ENCODE measurements at regions not wholly inside any gene's neighbourhood (a gene's known extent, or its start where the extent isn't known, plus 50 kb on each side); places are given as distances from the start of the nearest gene placed in this dataset.

DNA sequence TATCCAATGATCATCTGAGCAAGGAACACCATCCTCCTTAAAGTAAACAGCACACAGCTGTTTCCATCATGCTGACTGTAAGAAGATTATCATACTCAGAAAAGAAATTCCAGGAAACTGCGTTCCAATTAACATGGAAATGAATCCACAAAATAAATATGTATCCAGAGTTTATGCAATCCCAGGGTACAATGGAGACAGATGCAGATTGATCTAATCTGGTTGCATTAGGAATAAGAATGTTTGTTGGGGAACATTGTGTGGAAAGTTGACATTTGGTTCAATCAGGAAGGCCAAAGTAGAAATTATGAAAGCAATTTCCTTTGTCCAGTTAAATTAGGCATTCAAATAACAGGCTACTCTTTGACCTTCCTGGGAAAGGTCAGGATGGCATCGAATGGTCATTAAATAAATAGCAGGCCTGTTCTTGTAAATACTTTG is 236.9 kb upstream of the AMIGO2 start (continued):
- TF ChIP-seq, protein P1, sequence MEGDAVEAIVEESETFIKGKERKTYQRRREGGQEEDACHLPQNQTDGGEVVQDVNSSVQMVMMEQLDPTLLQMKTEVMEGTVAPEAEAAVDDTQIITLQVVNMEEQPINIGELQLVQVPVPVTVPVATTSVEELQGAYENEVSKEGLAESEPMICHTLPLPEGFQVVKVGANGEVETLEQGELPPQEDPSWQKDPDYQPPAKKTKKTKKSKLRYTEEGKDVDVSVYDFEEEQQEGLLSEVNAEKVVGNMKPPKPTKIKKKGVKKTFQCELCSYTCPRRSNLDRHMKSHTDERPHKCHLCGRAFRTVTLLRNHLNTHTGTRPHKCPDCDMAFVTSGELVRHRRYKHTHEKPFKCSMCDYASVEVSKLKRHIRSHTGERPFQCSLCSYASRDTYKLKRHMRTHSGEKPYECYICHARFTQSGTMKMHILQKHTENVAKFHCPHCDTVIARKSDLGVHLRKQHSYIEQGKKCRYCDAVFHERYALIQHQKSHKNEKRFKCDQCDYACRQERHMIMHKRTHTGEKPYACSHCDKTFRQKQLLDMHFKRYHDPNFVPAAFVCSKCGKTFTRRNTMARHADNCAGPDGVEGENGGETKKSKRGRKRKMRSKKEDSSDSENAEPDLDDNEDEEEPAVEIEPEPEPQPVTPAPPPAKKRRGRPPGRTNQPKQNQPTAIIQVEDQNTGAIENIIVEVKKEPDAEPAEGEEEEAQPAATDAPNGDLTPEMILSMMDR (conservative IDR thresholded peaks at IDR 0.05; ENCODE audit: low read depth in 2 of 2), result no peak
- TF ChIP-seq ZNF331 (CRISPR knock-in tag; IDR thresholded peaks at IDR 0.05; ENCODE audit: low read depth), result no peak

DNA sequence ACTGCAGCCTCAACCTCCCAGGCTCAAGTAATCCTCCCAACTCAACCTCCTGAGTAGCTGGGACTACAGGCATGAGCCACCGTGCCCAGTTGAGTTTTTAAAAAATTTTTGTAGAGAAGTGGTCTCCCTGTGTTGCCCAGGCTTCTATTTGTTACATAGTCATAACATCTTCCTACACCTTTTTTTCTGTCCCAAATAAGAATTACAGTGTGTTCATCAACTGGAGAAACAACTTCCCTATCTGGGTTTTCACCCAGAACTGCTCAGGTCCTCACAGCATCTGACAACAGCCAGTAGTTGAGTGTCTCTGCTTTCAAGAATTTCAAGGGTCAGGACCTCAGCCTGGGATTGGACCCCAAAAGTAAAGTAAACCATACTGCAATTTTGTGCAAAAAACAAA is 235.2 kb upstream of the AMIGO2 start:
- H3K4me2 ChIP-seq, result no peak overlapping the region
- Mint-ChIP-seq H3K4me3 (no peak overlapping the region), H3K4me1 (no peaks in the 10 kb centered on the region), H3K9me3 (no peaks in the 10 kb centered on the region), H3K36me3 (ENCODE audit: low read depth) (no peaks in the 10 kb centered on the region), H3K27me3 (ENCODE audit: insufficient read depth, low read depth, poor library complexity) (peaks cover 4% of the 10 kb centered on the region), H3K27ac (no peak overlapping the region)
- H2AFZ ChIP-seq, result no peak overlapping the region
- no peaks in the 10 kb centered on the region for H3K27me3 ChIP-seq (ENCODE audit: insufficient read depth)
- no peak overlapping the region for H3K27ac ChIP-seq (ENCODE audit: low read depth)
- H3F3A ChIP-seq (replicated peaks; ENCODE audit: low read depth), result no peaks in the 10 kb centered on the region
- H3K79me2 ChIP-seq (replicated peaks; ENCODE audit: insufficient read depth), result no peaks in the 10 kb centered on the region
- no peaks in the 10 kb centered on the region for H3K36me3 ChIP-seq (ENCODE audit: insufficient read depth)
- H3K4me3 ChIP-seq, result no peak overlapping the region
- ATAC-seq, result no peak
- H3K9me2 ChIP-seq (ENCODE audit: insufficient read depth), result no peaks in the 10 kb centered on the region
- no peak for DNase-seq (ENCODE audit: low spot score)
- H3K4me1 ChIP-seq (ENCODE audit: insufficient read depth), result no peaks in the 10 kb centered on the region
- H4K20me1 ChIP-seq (replicated peaks; ENCODE audit: insufficient read depth), result no peaks in the 10 kb centered on the region
- TF ChIP-seq, protein P2, sequence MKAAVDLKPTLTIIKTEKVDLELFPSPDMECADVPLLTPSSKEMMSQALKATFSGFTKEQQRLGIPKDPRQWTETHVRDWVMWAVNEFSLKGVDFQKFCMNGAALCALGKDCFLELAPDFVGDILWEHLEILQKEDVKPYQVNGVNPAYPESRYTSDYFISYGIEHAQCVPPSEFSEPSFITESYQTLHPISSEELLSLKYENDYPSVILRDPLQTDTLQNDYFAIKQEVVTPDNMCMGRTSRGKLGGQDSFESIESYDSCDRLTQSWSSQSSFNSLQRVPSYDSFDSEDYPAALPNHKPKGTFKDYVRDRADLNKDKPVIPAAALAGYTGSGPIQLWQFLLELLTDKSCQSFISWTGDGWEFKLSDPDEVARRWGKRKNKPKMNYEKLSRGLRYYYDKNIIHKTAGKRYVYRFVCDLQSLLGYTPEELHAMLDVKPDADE (IDR thresholded peaks at IDR 0.05), result no peak

DNA sequence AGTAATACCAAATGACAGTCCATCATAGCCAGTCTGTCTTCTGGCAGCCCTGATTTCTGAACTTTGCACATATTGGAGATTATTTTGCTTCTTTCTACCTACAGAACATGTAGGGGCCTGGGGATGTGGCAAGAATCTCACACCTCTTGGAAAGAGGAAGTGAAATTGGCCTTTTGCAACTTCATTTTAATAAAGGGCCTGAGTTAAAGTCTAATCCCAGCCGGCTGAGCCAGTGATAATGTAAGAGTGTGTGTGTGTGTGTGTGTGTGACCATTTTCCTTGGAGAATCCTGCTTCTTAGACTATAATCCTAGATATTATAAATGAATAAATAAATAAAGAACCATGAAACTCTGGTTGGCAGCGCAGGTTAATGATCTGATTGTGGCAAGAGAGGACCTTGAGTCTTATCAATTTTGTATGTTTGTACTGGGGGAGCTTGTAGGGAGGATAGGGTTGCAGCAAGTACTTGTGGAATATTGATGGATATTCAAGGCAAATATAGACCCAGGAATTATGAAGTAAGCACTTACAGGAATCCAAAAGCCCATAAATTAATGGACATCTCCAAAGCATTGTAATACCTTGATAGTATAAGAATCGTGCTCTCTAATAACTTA is 233.2 kb upstream of the AMIGO2 start:
- no peaks in the 10 kb centered on the region for H3K36me3 Mint-ChIP-seq (ENCODE audit: low read depth)
- Histone ChIP-seq H3K79me2 (replicated peaks; ENCODE audit: insufficient read depth) (no peaks in the 10 kb centered on the region), H3K4me2 (no peak overlapping the region), H4K20me1 (replicated peaks; ENCODE audit: insufficient read depth) (no peaks in the 10 kb centered on the region), H3K4me1 (ENCODE audit: insufficient read depth) (no peaks in the 10 kb centered on the region), H3K4me3 (no peak overlapping the region), H2AFZ (no peak overlapping the region), H3K27me3 (ENCODE audit: insufficient read depth) (no peaks in the 10 kb centered on the region), H3K9me2 (ENCODE audit: insufficient read depth) (no peaks in the 10 kb centered on the region), H3K36me3 (ENCODE audit: insufficient read depth) (no peaks in the 10 kb centered on the region), H3K27ac (ENCODE audit: low read depth) (no peak overlapping the region), H3F3A (replicated peaks; ENCODE audit: low read depth) (no peaks in the 10 kb centered on the region)
- no peaks in the 10 kb centered on the region for H3K9me3 Mint-ChIP-seq
- H3K4me3 Mint-ChIP-seq, result no peak overlapping the region
- TF ChIP-seq, protein P1 (conservative IDR thresholded peaks at IDR 0.05; ENCODE audit: low read depth in 2 of 2), result no peak
- TF ChIP-seq CREB1 (CRISPR knock-in tag; IDR thresholded peaks at IDR 0.05; ENCODE audit: low read depth), result no peak
- no peak for ATAC-seq
- H3K27me3 Mint-ChIP-seq (ENCODE audit: insufficient read depth, low read depth, poor library complexity), result peaks cover 4% of the 10 kb centered on the region
- no peaks in the 10 kb centered on the region for H3K4me1 Mint-ChIP-seq
- DNase-seq (ENCODE audit: low spot score), result no peak
- H3K27ac Mint-ChIP-seq, result no peak overlapping the region

Data from GM23338 (cell line).